ENCODE measurements at regions not wholly inside any gene's neighbourhood (a gene's known extent, or its start where the extent isn't known, plus 50 kb on each side); places are given as distances from the start of the nearest gene placed in this dataset.
"Not testable (repeated sequence)": the region's sequence is repeated elsewhere in the genome, so short reads cannot be mapped to it uniquely, and the experiment has no call there.

DNA sequence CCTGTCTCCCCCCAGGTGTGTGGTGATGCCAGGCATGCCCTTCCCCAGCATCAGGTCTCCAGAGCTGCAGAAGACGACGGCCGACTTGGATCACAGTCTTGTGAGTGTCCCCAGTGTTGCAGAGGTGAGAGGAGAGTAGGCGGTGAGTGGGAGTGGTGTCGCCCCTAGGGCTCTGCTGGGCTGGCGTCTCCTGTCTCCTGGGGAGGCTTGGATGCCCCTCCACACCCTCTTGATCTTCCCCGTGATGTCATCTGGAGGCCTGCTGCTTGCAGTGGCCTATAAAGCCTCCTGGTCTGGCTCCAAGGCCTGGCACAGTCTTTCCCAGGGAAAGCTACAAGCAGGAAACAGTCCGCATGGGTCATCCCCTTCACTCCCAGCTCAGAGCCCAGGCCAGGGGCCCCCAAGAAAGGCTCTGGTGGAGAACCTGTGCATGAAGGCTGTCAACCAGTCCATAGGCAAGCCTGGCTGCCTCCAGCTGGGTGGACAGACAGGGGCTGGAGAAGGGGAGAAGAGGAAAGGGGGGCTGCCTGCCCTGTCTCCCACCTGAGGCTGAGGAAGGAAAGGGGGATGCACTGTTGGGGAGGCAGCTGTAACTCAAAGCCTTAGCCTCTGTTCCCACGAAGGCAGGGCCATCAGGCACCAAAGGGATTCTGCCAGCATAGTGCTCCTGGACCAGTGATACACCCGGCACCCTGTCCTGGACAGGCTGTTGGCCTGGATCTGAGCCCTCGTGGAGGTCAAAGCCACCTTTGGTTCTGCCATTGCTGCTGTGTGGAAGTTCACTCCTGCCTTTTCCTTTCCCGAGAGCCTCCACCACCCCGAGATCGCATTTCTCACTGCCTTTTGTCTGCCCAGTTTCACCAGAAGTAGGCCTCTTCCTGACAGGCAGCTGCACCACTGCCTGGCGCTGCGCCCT is 53.6 kb upstream of the IQSEC3 start:
- not testable (repeated sequence) for TF ChIP-seq CTCF, POLR2A (IDR thresholded peaks at IDR 0.05)
